ENCODE measurements at regions not wholly inside any gene's neighbourhood (a gene's known extent, or its start where the extent isn't known, plus 50 kb on each side); places are given as distances from the start of the nearest gene placed in this dataset.

DNA sequence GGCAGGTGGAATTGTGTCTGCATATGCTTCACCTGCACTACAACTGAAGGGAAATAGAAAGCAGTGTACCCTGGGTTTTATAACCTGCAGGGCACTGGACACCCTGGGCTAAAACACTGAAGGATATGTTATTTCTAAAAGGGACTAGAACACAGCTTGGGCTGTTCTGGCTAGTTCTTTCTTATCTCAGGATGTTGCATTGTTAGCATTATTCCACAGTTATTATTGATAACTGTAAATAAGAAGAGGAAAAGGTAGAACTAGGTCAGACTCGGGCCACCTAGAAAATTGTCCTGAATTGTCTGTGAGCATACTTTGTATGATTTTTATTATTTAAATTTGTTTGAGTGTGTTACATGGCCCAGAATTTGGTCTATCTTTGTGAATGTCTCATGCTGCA lies 493.9 kb upstream of the CDH9 start:
- TF ChIP-seq CTCF (IDR thresholded peaks at IDR 0.05) (no peak), POLR2A (IDR thresholded peaks at IDR 0.05; ENCODE audit: low read depth) (no peak), POLR2AphosphoS5 (IDR thresholded peaks at IDR 0.05) (no peak)
